Epithelial cell of proximal tubule (primary cell): ENCODE measurements at regions not wholly inside any gene's neighbourhood (a gene's known extent, or its start where the extent isn't known, plus 50 kb on each side); places are given as distances from the start of the nearest gene placed in this dataset.

ENCODE experiments used
- DNase-seq: peaks from one replicate; pipeline ENCODE4 v3.0.0-alpha.2; 2011; ENCODE audit warnings: low read depth
- H3K4me3 ChIP-seq: 2 replicates; pipeline ENCODE4 v1.5.1; 2011; ENCODE audit warnings: low read depth, mild to moderate bottlenecking, low read length
- CTCF ChIP-seq: conservative IDR thresholded peaks from 2 replicates; pipeline ENCODE4 v1.5.1; 2012; ENCODE audit warnings: low read depth, mild to moderate bottlenecking, low read length

- DNase-seq = no peak
- no peak for TF ChIP-seq CTCF
- no peak overlapping the region for H3K4me3 ChIP-seq
Measured at GRCh38 chr15:39499042-39499441, 81.8 kb upstream of the THBS1 start.

DNA sequence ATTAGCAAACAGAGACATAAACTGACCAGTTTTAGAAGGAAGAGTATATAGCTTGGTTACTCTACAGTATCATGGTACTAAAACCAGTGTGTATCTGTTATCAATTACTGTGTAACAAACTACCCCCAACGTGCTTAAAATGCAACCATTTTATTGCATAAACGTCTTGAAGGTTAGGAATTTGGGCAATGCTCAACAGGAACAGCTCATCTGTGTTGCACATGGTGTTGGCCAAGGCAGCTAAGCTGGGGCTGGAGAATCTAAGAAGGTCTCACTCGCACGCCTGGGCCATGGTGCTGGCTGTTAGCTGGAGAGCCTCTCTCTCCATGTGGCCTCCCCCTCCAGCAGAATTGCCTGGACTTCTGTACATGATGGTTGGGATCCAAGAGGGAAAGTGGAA lies 81.2 kb upstream of the THBS1 start:
- no peak for TF ChIP-seq CTCF
- no peak for DNase-seq
- no peak overlapping the region for H3K4me3 ChIP-seq

DNA sequence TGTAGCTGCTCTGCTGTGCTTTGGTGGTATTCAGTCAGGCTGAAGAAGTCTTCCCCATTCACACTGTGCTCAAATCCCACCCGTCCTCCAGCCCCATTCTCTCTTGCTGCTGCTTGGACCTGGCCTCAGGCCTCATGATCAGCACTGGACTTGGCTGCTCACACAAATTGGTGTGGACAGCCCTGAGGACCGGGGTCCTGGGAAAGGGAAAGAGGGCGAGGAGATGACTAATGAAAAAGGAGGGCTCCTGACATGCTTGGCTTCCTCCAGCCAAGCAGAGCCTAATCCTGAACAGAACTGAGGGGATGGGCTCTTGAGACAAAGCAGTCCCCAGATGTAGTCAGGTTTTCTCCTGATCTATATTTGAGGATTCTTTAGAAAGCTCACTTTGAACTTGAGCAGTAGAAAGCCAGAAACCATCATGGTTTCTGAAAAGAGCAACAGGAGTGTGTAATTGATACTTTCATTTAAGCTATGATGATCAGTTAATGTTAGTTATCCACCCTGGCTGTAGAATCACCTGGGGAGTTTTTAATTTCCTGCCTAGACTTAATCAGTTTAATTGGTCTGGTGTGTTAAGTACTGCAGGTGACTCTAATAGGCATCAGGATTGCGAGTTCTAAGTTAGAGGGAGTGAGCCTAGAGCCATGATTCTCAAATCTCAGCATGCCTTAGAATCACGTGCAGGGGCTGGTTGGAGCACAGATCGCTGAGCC lies 79.4 kb upstream of the THBS1 start:
- no peak for TF ChIP-seq CTCF
- no peak overlapping the region for H3K4me3 ChIP-seq
- DNase-seq = no peak

DNA sequence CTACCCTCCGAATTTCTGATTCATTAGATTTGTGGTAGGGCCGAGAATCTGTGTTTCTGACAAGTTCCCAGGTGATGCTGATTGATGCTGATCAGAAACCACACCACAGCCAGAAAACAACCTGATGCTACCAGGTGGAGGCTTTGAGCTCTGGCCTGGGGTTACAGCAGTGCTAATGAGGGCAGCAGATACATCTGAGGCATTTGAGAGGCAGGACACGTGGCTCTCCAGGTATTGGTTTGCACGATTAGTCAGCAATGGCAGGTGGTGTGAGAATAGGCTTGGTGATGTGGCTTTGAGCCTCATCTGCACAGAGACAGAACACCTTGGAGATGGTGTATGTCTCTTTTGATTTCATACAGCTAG lies 78.8 kb upstream of the THBS1 start:
- no peak for TF ChIP-seq CTCF
- H3K4me3 ChIP-seq = no peak overlapping the region
- DNase-seq = no peak

GRCh38 chr15:39502611-39503195 lies 78.2 kb upstream of the THBS1 start:
- DNase-seq = no peak
- TF ChIP-seq CTCF = no peak
- H3K4me3 ChIP-seq = no peak overlapping the region

DNA sequence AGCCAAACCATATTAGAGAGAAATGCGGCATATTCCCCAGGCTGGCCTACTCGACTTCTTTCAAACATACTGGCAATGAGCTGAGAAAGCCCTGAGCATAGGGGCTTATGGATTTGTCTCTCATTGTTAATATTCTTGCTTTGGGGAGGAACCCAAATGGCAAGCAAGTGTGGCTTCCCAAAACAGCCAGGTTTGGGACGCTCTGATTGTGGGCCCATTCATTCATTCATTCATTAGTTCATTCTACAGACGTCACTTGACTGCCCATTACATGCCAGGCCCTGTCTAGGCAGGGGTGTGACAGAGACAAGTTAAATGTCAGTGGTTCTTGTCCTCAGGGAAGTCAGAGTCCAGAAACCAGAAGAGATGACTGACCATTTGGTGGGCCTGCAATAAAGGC lies 77.4 kb upstream of the THBS1 start:
- no peak overlapping the region for H3K4me3 ChIP-seq
- no peak for DNase-seq
- no peak for TF ChIP-seq CTCF

DNA sequence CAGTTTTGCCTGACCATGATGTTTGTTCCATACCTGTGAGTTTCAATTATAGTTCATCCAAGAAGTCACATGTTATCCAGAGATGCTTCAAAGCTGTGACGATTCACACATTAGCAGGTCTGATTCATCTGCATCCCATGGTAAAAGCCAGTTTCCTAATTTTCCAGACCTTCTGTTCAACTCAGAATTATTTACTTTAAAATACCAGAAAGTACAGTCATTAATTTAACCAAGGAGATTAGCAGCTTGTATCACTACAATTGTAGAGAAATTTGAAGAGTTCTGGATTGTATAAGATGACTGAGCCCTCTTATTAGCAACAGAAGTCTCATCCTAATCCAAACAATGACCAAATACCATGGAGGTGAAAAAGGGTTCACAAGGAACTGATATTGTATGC lies 76.1 kb upstream of the THBS1 start:
- DNase-seq = no peak
- H3K4me3 ChIP-seq = no peak overlapping the region
- TF ChIP-seq CTCF = no peak
